ENCODE measurements at regions not wholly inside any gene's neighbourhood (a gene's known extent, or its start where the extent isn't known, plus 50 kb on each side); places are given as distances from the start of the nearest gene placed in this dataset.

- TF ChIP-seq POLR2A (IDR thresholded peaks at IDR 0.05; ENCODE audit: low read depth, low read length) (no peak), SPI1 (IDR thresholded peaks at IDR 0.05; ENCODE audit: low read depth, low read length) (0 out of 2 replicates have a peak, but pooled peaks have one; percentile 17)
- no peak for FAIRE-seq
Measured at GRCh38 chr2:64220265-64220664, 76.0 kb upstream of the PELI1 start.

GRCh38 chr2:64220894-64221617 lies 76.8 kb upstream of the PELI1 start:
- no peak for DNase-seq (ENCODE audit: insufficient read length, low spot score)
- TF ChIP-seq PAX5 (IDR thresholded peaks at IDR 0.05; ENCODE audit: insufficient read depth, low read length, severe bottlenecking) = no peak
- TF ChIP-seq POLR2AphosphoS5 (IDR thresholded peaks at IDR 0.05; ENCODE audit: low read depth, low read length) = no peak
- TF ChIP-seq POLR2A (IDR thresholded peaks at IDR 0.05; ENCODE audit: low read depth, low read length) = no peak
- TF ChIP-seq POU2F2 (IDR thresholded peaks at IDR 0.05; ENCODE audit: low read depth, low read length) = no peak
- no peak for TF ChIP-seq SPI1 (IDR thresholded peaks at IDR 0.05; ENCODE audit: low read depth, low read length)
- no peak for TF ChIP-seq TAF1 (IDR thresholded peaks at IDR 0.05; ENCODE audit: low read depth, low read length)
- no peak for FAIRE-seq

More at GRCh38 chr2:64220265-64220664, 76.0 kb upstream of the PELI1 start:
- DNase-seq (ENCODE audit: insufficient read length, low spot score) = no peak

- TF ChIP-seq SPI1 (IDR thresholded peaks at IDR 0.05; ENCODE audit: low read depth, low read length) = no peak
- no peak for TF ChIP-seq TAF1 (IDR thresholded peaks at IDR 0.05; ENCODE audit: low read depth, low read length)
- no peak for TF ChIP-seq POU2F2 (IDR thresholded peaks at IDR 0.05; ENCODE audit: low read depth, low read length)
- no peak for TF ChIP-seq POLR2A (IDR thresholded peaks at IDR 0.05; ENCODE audit: low read depth, low read length)
- no peak for TF ChIP-seq POLR2AphosphoS5 (IDR thresholded peaks at IDR 0.05; ENCODE audit: low read depth, low read length)
- no peak for TF ChIP-seq PAX5 (IDR thresholded peaks at IDR 0.05; ENCODE audit: insufficient read depth, low read length, severe bottlenecking)
- FAIRE-seq (no peak), DNase-seq (ENCODE audit: insufficient read length, low spot score) (no peak)
Measured at GRCh38 chr2:64221935-64222334, 77.7 kb upstream of the PELI1 start.

GRCh38 chr2:64222351-64222750 lies 78.1 kb upstream of the PELI1 start:
- no peak for FAIRE-seq
- DNase-seq (ENCODE audit: insufficient read length, low spot score) = no peak
- no peak for TF ChIP-seq POLR2AphosphoS5 (IDR thresholded peaks at IDR 0.05; ENCODE audit: low read depth, low read length)
- no peak for TF ChIP-seq POU2F2 (IDR thresholded peaks at IDR 0.05; ENCODE audit: low read depth, low read length)
- TF ChIP-seq TAF1 (IDR thresholded peaks at IDR 0.05; ENCODE audit: low read depth, low read length) = no peak
- TF ChIP-seq SPI1 (IDR thresholded peaks at IDR 0.05; ENCODE audit: low read depth, low read length) = no peak
- TF ChIP-seq POLR2A (IDR thresholded peaks at IDR 0.05; ENCODE audit: low read depth, low read length) = no peak
- no peak for TF ChIP-seq PAX5 (IDR thresholded peaks at IDR 0.05; ENCODE audit: insufficient read depth, low read length, severe bottlenecking)

- FAIRE-seq (peak; percentile 52), DNase-seq (ENCODE audit: insufficient read length, low spot score) (no peak)
- TF ChIP-seq TAF1 (IDR thresholded peaks at IDR 0.05; ENCODE audit: low read depth, low read length) (no peak), SPI1 (IDR thresholded peaks at IDR 0.05; ENCODE audit: low read depth, low read length) (0 out of 2 replicates have a peak, but pooled peaks have one; percentile 1)
Measured at GRCh38 chr2:64223055-64223454, 78.8 kb upstream of the PELI1 start.

GRCh38 chr2:64225491-64225890 lies 81.3 kb upstream of the PELI1 start:
- FAIRE-seq = peak; percentile 48
- DNase-seq (ENCODE audit: insufficient read length, low spot score) = no peak
- TF ChIP-seq POU2F2 (IDR thresholded peaks at IDR 0.05; ENCODE audit: low read depth, low read length) (no peak), POLR2A (IDR thresholded peaks at IDR 0.05; ENCODE audit: low read depth, low read length) (no peak), SPI1 (IDR thresholded peaks at IDR 0.05; ENCODE audit: low read depth, low read length) (no peak), TAF1 (IDR thresholded peaks at IDR 0.05; ENCODE audit: low read depth, low read length) (no peak), POLR2AphosphoS5 (IDR thresholded peaks at IDR 0.05; ENCODE audit: low read depth, low read length) (no peak), PAX5 (IDR thresholded peaks at IDR 0.05; ENCODE audit: insufficient read depth, low read length, severe bottlenecking) (no peak)

- FAIRE-seq = no peak
- TF ChIP-seq PAX5 (IDR thresholded peaks at IDR 0.05; ENCODE audit: insufficient read depth, low read length, severe bottlenecking) = no peak
- no peak for TF ChIP-seq POLR2A (IDR thresholded peaks at IDR 0.05; ENCODE audit: low read depth, low read length)
- TF ChIP-seq SPI1 (IDR thresholded peaks at IDR 0.05; ENCODE audit: low read depth, low read length) = no peak
- TF ChIP-seq POLR2AphosphoS5 (IDR thresholded peaks at IDR 0.05; ENCODE audit: low read depth, low read length) = no peak
- no peak for TF ChIP-seq TAF1 (IDR thresholded peaks at IDR 0.05; ENCODE audit: low read depth, low read length)
- TF ChIP-seq POU2F2 (IDR thresholded peaks at IDR 0.05; ENCODE audit: low read depth, low read length) = no peak
- DNase-seq (ENCODE audit: insufficient read length, low spot score) = no peak
Measured at GRCh38 chr2:64226611-64227010, 82.4 kb upstream of the PELI1 start.

GRCh38 chr2:64227603-64228125 lies 83.4 kb upstream of the PELI1 start:
- FAIRE-seq = no peak
- TF ChIP-seq SPI1 (IDR thresholded peaks at IDR 0.05; ENCODE audit: low read depth, low read length) (no peak), POU2F2 (IDR thresholded peaks at IDR 0.05; ENCODE audit: low read depth, low read length) (no peak), POLR2AphosphoS5 (IDR thresholded peaks at IDR 0.05; ENCODE audit: low read depth, low read length) (no peak), TAF1 (IDR thresholded peaks at IDR 0.05; ENCODE audit: low read depth, low read length) (no peak), PAX5 (IDR thresholded peaks at IDR 0.05; ENCODE audit: insufficient read depth, low read length, severe bottlenecking) (no peak), POLR2A (IDR thresholded peaks at IDR 0.05; ENCODE audit: low read depth, low read length) (no peak)
- no peak for DNase-seq (ENCODE audit: insufficient read length, low spot score)

- FAIRE-seq = peak; percentile 99
Measured at GRCh38 chr2:64228126-64228678, 84.0 kb upstream of the PELI1 start.

More at GRCh38 chr2:64228126-64228678, 84.0 kb upstream of the PELI1 start:
- peak; percentile 43 for DNase-seq (ENCODE audit: insufficient read length, low spot score)
- TF ChIP-seq POLR2AphosphoS5 (IDR thresholded peaks at IDR 0.05; ENCODE audit: low read depth, low read length) = peak; percentile 31; the same call in 1 of the 2 replicates
- TF ChIP-seq TAF1 (IDR thresholded peaks at IDR 0.05; ENCODE audit: low read depth, low read length) = no peak
- peak; percentile 45; the same call in 1 of the 2 replicates for TF ChIP-seq POLR2A (IDR thresholded peaks at IDR 0.05; ENCODE audit: low read depth, low read length)
- no peak for TF ChIP-seq PAX5 (IDR thresholded peaks at IDR 0.05; ENCODE audit: insufficient read depth, low read length, severe bottlenecking)
- peak; percentile 100 for TF ChIP-seq POU2F2 (IDR thresholded peaks at IDR 0.05; ENCODE audit: low read depth, low read length)
- peak; percentile 31; the same call in 1 of the 2 replicates for TF ChIP-seq SPI1 (IDR thresholded peaks at IDR 0.05; ENCODE audit: low read depth, low read length)
